ENCODE measurements at regions not wholly inside any gene's neighbourhood (a gene's known extent, or its start where the extent isn't known, plus 50 kb on each side); places are given as distances from the start of the nearest gene placed in this dataset.

- no peak for DNase-seq (ENCODE audit: extremely low spot score in 2 of 2)
- no peak for TF ChIP-seq POLR2AphosphoS5 (IDR thresholded peaks at IDR 0.05; ENCODE audit: insufficient read depth in 1 of 2, low read depth in 1 of 2)
- TF ChIP-seq POLR2A (IDR thresholded peaks at IDR 0.05), result no peak
- no peak for TF ChIP-seq CTCF (IDR thresholded peaks at IDR 0.05)
- no peaks in the 10 kb centered on the region for H3K27me3 ChIP-seq
Observed at GRCh38 chr16:73537921-73538320, 490.0 kb upstream of the ZFHX3 start.

GRCh38 chr16:73536931-73537330 lies 489.0 kb upstream of the ZFHX3 start:
- H3K4me3 ChIP-seq, result no peak overlapping the region
- H3K9me3 ChIP-seq, result no peaks in the 10 kb centered on the region
- no peak overlapping the region for H3K27ac ChIP-seq
- no peak for DNase-seq (ENCODE audit: extremely low spot score in 2 of 2)
- intact Hi-C loops (cut with DNase I), result no loop called here
- no peaks in the 10 kb centered on the region for H3K27me3 ChIP-seq
- H3K4me1 ChIP-seq, result no peaks in the 10 kb centered on the region
- no peaks in the 10 kb centered on the region for H3K36me3 ChIP-seq
- no peak for TF ChIP-seq CTCF (IDR thresholded peaks at IDR 0.05)
- no peak for TF ChIP-seq POLR2A (IDR thresholded peaks at IDR 0.05)
- TF ChIP-seq POLR2AphosphoS5 (IDR thresholded peaks at IDR 0.05; ENCODE audit: insufficient read depth in 1 of 2, low read depth in 1 of 2), result no peak

More at GRCh38 chr16:73537921-73538320, 490.0 kb upstream of the ZFHX3 start:
- intact Hi-C loops (cut with DNase I), result no loop called here
- no peak overlapping the region for H3K4me3 ChIP-seq
- H3K9me3 ChIP-seq, result no peaks in the 10 kb centered on the region
- H3K4me1 ChIP-seq, result no peaks in the 10 kb centered on the region
- H3K27ac ChIP-seq, result no peak overlapping the region
- H3K36me3 ChIP-seq, result no peaks in the 10 kb centered on the region

- no peaks in the 10 kb centered on the region for H3K27me3 ChIP-seq
- intact Hi-C loops (cut with DNase I), result no loop called here
- H3K4me1 ChIP-seq, result no peaks in the 10 kb centered on the region
- no peak for DNase-seq (ENCODE audit: extremely low spot score in 2 of 2)
- no peak overlapping the region for H3K4me3 ChIP-seq
- no peaks in the 10 kb centered on the region for H3K36me3 ChIP-seq
- H3K9me3 ChIP-seq, result no peaks in the 10 kb centered on the region
- no peak for TF ChIP-seq POLR2AphosphoS5 (IDR thresholded peaks at IDR 0.05; ENCODE audit: insufficient read depth in 1 of 2, low read depth in 1 of 2)
- no peak for TF ChIP-seq CTCF (IDR thresholded peaks at IDR 0.05)
- TF ChIP-seq POLR2A (IDR thresholded peaks at IDR 0.05), result no peak
- no peak overlapping the region for H3K27ac ChIP-seq
Observed at GRCh38 chr16:73531021-73531420, 483.1 kb upstream of the ZFHX3 start.

GRCh38 chr16:73530529-73530928 lies 482.6 kb upstream of the ZFHX3 start:
- DNase-seq (ENCODE audit: extremely low spot score in 2 of 2), result no peak
- Histone ChIP-seq H3K27ac (no peak overlapping the region), H3K4me3 (no peak overlapping the region), H3K4me1 (no peaks in the 10 kb centered on the region), H3K9me3 (no peaks in the 10 kb centered on the region), H3K36me3 (no peaks in the 10 kb centered on the region), H3K27me3 (no peaks in the 10 kb centered on the region)
- TF ChIP-seq POLR2AphosphoS5 (IDR thresholded peaks at IDR 0.05; ENCODE audit: insufficient read depth in 1 of 2, low read depth in 1 of 2), result no peak
- no peak for TF ChIP-seq POLR2A (IDR thresholded peaks at IDR 0.05)
- no peak for TF ChIP-seq CTCF (IDR thresholded peaks at IDR 0.05)
- intact Hi-C loops (cut with DNase I), result no loop called here

- intact Hi-C loops (cut with DNase I), result no loop called here
- DNase-seq (ENCODE audit: extremely low spot score in 2 of 2), result no peak
- no peak overlapping the region for H3K4me3 ChIP-seq
- no peaks in the 10 kb centered on the region for H3K9me3 ChIP-seq
- H3K27ac ChIP-seq, result no peak overlapping the region
- no peaks in the 10 kb centered on the region for H3K27me3 ChIP-seq
- H3K36me3 ChIP-seq, result no peaks in the 10 kb centered on the region
- H3K4me1 ChIP-seq, result no peaks in the 10 kb centered on the region
- TF ChIP-seq CTCF (IDR thresholded peaks at IDR 0.05) (no peak), POLR2AphosphoS5 (IDR thresholded peaks at IDR 0.05; ENCODE audit: insufficient read depth in 1 of 2, low read depth in 1 of 2) (no peak), POLR2A (IDR thresholded peaks at IDR 0.05) (no peak)
Observed at GRCh38 chr16:73529303-73530012, 481.5 kb upstream of the ZFHX3 start.

All from vagina (tissue), 2 donors.